DMS79 (cell line): ENCODE measurements at regions not wholly inside any gene's neighbourhood (a gene's known extent, or its start where the extent isn't known, plus 50 kb on each side); places are given as distances from the start of the nearest gene placed in this dataset.

Experiments used
- DNase-seq: peaks from one replicate; lab custom pipeline; 2025; lab: John Stamatoyannopoulos, UW

DNA sequence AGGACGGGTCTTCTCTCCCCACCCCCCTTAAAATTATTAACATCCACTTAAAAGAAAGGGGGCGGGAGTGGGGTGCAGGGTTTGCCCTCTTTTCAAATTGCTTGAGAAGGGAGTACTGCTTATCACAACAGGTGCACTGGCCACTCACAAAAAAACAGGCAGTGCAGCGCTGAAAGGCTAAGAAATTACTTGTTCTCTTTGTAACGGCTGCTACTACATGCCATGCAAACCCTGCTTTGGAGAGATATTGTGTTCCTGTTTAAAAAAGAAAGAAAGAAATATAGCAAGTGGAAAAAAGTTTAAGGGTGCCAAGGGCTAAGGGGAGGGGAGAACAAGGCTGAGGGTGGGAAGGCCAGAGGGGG lies 312.7 kb upstream of the JARID2 start:
- no peak for DNase-seq

DNA sequence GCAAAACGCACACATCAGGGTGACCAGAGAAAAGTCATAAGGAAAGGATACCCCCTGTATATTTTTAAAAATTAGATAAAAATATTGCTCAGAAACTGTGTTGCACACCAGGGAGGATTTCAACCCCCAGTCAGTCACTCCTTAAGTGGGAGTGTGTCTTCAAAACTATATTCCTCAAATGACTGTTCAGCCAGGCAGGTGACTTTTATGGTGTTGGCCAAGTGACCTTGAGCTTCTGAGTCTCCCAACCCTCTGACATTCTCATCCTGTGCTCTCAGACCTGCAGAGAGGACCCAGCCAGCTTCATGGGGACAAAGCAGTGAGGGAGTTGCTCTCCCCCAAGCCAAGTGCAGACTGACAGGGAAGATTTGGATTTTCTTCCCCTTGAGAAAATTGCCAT lies 311.9 kb upstream of the JARID2 start:
- DNase-seq = no peak

DNA sequence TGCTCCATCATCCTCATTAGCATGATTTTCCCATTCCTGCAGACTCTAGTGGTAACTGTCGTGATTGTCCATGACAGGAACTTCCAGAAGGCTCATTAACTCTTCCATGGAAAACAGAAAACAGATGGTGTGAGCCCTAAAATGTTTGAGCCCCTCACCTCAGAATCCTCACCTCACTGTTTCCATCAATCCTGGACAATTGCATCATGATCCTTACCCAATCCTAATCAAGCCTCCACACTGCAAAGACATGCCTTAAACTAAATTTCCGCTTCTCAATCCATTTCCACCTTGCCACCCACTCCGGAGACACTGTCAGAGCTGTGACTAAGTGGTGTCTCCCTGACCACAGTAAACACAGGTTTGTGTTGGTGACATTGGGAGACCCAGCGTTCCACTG lies 311.0 kb upstream of the JARID2 start:
- no peak for DNase-seq

DNA sequence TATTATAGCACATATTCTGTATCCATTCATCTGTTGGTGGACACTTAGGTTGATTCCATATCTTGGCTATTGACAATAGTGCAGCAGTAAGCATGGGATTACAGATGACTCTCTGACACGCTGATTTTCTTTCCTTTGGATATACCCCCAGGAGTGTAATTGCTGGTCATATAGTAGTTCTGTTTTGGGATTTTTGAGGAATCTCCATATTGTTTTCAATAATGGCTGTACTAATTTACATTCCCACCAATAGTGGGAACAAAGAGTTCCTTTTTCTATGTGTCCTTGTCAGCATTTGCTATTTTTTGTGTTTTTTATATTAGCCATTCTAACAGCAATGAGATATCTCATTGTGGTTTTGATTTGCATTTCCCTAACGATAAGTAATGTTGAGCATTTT lies 309.0 kb upstream of the JARID2 start:
- DNase-seq = no peak

DNA sequence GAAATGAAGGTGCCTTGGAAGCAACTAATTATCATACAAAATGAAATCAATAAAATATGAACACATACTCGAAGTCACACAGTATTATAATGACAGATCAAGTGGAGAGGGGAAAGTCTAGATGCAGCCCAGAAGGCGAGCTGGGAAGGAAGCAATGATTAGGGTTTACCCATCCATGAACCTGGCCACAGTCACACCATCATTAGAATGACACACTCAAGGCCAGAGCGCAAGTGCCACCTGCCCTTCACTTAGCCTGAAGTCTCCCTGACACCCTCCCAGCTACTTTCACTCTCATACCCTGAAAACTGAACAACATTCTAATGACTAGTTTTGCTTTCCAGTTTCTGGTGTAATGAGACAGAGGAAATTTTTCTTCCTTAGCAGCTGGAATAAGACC lies 302.8 kb upstream of the JARID2 start:
- no peak for DNase-seq

DNA sequence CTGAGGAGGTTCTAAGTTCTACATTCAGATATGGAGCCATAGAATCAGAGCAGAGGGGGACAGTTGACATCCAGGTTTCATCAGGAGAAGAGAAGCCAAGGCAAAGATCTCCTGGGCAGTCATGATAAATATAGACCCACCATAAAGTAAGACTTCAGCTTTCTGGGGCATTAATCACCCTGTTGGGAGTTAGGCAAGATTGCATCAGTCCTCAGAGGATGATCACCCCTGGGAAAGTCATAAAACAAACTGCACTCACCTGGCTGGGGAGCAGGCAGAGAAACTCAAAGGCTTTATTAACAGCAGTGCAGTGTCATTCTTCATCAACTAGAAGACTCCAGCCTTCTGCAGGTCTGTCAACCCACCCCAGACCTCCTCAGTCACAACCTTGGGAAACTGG lies 301.3 kb upstream of the JARID2 start:
- no peak for DNase-seq

DNA sequence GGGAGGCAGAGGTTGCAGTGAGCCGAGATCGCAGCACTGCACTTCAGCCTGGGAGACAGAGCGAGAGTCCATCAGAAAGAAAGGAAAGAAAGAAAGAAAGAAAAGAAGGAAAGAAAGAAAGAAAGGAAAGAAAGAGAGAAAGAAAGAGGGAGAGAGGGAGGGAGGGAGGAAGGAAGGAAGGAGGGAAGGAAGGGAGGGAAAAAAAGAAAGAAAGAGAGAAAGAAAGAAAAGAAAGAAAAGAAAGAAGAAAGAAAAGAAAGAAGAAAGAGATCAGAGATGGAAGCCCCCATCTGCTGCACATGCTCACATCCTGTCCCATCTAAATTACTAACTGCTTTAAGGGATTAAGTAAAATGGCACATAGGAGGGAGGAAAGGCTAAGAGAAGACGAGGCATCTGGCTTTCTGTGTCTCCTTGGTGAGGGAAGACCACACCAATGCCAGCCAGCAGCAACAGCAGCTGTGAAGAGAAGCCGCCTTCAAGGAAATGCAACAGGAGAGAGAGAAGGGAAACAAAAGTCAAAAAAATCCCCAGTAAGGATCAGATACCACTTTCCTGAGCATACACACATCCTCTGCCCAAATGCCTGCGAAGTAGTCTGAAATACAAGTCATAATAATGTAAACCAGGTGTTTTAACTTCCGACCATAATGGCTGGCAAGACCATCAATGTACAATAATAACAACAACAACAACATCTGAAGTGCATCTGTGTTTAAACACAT lies 300.2 kb upstream of the JARID2 start:
- DNase-seq = no peak

DNA sequence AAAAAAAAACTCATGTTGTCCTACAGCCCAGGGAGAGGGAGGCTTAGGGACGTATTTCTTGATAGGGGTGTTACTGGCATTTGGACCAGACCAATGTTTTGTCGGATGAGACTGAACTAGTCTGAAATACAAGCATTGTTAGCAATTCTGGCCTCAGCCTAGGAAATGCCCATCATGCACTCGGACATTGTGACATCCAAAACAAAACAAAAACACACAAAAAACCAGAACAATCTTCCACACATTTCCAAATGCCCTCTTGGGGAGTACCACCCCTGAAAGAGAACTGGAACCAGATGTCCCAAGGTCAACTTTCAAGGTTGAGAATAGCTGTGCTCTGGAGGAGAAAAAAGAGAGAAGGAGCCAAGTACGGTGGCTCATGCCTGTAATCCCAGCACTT lies 299.1 kb upstream of the JARID2 start:
- no peak for DNase-seq

DNA sequence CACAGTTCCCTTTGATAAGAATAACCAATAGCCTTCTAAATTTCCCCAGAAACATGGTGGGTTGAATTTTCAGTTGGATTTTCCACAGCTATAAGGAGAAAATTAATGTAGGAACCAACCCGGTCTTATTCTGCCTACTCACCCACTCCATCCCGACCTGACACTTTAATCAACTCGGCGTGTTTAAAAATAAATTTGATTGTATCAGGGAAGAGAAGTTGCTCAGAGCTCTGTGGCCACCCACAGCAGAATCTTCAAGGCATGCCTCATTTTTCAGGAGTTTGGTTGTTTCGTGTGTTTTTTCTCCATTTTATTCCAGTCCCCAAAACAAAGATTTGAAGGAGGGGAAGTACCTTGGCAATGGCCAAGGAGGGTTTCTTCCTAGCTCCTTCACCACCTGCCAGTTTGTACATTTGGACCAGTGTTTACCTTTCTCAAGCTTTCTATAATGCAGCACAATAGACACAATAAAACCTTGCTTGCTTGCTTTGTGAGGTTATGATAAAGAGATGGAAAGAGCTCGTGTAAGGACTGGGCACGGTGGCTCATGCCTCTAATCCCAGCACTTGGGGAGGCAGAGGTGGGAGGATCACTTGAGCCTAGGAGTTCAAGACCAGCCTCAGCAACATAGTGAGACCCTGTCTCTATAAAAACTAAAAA lies 297.2 kb upstream of the JARID2 start:
- DNase-seq = no peak

DNA sequence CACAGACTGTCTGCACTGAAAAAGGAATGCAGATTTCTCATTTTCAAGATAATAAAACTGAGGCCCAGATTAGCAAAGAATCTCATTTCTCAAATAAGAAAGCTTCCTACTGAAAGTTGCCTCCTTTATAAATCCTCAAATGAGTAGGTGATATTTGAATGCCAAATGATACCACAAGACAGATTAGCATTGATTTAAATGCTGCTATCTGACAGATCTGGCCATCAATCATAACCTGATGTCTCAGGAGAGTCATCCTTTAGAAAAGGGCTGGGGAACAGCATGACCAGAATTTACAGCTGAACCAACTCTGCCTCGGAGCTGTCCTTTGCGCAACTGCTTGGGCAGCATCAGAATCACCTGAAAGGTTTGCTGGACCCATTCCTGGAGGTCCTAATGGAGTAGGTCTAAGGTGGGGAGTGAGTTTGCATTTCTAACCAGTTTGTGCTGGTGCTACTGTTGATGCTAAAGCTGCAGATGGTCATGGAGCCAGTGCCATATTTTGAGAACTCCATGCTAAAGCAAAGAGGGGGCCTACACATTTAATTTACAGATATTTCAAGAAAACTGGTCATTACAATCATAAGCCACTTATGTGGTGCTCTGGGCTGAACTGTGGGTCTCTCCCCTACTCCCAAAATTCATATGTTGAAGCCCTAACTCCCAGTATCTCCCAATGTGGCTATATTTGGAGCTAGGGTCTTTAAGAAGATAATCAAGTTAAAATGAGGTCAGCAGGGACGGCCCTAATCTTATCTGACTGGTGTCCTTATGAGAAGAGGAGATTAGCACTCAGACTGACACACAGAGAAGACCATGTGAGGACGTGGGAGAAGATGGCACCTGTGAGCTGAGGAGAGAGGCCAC lies 295.5 kb upstream of the JARID2 start:
- no peak for DNase-seq

DNA sequence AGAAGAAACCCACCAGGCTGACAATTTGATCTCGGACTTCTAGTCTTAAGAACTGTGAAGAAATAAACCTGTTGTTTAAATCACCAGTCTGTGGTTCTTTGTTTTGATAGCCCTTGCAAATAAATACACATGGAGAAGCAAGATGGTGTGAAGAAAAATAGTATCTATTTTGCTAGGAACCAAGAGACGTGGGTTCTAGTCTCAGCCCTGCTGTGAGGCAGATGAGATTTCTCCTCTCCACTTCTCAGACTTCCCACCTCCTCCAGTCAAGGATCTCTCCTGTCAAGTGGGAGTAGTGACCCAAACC lies 294.9 kb upstream of the JARID2 start:
- no peak for DNase-seq

DNA sequence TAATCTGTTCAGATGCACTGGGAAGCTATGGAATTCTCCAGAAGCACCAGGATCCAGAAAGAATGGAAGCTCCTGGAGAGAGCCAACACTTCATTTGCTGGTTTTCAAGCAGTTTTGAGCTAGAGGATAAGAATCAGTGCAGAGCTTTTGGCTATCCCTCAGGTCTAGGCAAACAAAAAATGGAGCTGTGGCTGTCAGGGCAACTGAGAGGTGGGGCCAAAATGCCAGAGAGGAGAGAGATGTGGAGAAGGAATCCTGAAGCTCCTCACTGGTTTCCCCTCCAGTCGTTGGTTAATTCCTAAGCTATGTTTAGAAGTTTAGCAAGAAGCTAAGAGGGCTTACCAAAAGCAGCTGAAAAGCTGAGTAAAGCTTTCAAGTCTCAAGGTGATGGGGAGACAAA lies 294.2 kb upstream of the JARID2 start:
- DNase-seq = no peak

DNA sequence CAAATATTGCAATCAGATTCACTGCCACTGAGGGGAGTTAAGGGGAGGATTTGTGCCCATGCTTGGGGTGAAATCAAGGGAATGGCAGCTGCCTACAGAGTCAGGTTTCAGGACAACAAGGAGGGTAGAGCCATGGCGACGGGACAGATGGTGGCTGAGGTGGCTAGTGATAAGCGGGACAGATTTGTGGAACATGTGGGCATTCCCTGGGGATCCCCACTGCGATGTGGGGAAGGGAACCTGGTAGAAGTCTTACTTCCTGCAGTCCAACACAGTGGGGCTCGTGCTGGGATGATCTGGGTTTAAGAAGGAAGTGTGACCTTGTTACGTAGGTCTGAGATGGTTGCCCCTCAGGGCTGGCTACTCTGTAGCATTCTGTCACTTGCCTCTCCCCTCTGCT lies 292.0 kb upstream of the JARID2 start:
- no peak for DNase-seq

DNA sequence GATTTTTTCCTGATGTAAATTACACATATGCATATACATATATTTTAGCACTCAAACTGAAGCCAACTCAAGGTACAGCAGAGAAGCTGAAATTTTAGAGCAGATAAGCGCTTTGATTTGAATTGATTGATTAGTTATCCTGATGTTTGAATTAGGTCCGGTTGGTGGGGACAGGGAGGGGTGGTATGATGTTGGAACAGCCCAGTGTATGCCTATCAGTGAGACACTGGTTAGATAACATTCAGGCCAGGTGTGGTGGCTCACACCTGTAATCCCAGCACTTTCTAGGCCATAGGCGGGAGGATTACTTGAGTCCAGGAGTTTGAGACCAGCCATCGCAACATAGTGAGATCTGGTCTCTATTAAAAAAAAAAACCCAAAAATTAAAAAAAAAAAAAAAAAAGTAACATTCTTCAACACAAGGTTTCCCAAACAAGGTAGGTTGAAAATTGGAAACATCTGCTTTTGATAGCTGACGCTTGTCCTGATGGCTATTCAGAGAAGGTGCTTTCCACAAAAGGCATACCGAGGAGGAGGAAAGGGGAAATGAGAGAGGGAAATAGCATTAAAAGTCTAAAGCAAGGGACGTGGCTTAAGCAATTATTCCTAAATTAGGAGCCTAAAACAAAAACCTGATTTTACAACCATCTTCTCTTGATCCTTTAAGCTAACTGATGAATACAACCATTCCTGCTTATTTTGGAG lies 288.4 kb upstream of the JARID2 start:
- DNase-seq = no peak

DNA sequence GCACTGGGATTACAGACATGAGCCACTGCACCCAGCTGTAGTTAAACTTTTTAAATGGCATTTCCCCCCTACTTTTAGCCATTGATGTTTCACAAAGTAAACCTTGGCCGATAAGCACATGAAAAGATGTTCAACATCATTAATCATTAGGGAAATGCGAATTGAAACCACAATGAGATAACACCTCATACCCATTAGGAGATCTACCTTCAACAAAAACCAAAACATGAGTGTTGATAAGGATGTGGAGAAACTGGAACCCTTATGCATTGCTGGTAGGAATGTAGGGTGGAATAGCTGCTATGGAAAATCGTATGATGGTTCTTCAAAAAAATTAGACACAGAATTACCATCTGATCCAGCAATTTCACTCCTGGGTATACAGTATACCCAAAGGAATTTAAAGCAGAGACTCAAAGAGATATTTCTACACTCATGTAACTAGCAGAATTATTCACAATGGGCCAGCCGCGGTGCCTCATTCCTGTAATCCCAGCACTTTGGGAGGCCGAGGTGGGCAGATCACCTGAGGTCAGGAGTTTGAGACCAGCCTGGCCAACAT lies 286.5 kb upstream of the JARID2 start:
- no peak for DNase-seq

DNA sequence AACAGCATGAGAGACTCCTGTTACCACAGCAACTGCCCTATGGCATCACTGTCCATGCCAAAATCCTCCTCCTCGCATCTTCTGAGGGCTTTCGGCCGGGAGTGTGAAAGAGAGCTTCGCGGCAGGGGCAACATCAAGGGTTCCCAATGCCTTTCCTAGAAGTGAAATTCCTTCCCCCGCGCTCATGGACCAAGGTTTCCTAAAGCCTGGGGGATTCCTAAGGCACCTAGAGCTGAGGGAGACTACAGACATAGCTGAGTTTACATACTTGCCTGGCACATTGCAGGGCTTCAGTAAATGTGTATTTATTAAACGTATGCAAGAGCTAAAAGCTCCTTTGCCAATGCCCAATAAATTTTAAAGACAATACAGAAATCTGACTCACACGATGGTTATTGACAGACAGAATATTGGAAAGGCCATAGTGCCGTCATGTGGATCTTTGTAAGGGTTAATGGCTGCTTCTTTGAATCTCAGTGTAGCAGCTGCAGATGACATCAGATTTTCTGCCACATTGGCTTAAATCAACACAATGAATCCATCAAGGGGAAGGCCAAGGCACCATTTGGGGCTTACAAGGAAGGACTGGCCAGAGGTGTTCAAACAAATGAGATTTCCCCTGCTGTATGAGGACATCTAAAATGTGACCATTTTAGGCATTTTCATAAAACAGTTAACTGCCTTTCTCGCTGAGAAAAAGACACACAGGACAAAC lies 281.2 kb upstream of the JARID2 start:
- DNase-seq = no peak

DNA sequence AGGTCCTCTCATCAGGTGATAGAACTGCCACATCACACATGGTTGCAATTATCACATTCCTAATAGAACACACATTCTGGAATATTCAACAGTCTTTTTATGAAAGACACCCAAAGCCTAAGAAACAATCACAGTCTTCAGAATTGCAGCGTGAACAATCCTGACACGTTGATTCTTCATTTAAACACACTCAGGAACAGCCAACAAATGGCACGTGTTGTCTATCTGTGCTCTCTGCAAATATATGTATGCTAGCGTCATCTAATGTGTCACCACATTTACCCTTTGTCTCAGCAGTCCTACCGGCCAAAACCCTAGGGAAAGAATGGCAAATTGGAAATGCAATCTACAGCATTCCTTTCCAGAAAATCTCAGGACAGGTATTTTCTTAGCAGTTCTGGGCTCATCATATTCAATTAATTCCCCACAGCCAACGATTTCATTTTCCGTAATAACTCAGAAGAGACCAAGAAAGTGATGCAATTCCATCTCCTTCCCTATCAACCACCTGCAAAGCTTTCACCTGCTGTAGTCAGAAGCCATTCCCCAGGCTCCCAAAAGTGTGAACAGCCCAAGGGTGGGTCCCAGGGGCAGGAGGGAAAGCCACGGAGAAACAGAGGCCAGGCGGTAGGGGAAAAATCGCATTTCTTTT lies 280.3 kb upstream of the JARID2 start:
- no peak for DNase-seq

DNA sequence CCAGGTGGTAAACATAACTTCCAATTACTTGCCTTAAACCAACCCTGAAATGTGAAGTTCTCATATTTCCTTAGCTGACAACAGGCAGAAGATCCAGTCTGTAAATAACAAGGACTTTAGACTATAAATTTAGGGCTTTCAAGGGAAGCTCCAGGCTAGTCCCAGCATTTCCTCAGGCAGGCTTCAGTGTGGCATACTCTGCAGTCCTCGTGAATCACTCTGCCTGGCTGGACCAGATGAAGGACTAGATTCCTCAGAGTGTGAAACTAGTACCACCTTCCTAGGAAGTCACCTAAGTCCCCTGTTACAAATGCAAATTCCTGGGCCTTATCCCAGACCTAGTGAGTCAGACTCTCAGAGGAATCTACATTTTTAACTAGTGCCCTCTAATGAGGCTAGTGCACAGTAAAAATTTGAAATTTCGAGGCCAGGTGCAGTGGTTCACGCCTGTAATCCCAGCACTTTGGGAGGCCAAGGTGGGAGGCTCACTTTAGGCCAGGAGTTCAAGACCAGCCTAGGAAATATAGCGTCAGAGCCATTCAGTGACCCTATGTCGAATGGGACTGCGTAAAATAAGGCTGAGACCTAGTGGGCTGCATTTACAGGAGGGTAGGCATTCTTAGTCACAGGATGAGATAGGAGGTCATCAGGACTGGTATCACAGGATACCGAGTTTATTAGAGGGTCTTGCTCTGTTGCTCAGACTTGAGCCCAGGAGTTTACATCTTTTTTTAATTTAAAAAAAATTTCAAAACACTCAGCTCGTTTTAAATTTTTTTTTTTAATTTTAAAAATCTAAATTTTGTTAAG lies 279.6 kb upstream of the JARID2 start:
- no peak for DNase-seq

DNA sequence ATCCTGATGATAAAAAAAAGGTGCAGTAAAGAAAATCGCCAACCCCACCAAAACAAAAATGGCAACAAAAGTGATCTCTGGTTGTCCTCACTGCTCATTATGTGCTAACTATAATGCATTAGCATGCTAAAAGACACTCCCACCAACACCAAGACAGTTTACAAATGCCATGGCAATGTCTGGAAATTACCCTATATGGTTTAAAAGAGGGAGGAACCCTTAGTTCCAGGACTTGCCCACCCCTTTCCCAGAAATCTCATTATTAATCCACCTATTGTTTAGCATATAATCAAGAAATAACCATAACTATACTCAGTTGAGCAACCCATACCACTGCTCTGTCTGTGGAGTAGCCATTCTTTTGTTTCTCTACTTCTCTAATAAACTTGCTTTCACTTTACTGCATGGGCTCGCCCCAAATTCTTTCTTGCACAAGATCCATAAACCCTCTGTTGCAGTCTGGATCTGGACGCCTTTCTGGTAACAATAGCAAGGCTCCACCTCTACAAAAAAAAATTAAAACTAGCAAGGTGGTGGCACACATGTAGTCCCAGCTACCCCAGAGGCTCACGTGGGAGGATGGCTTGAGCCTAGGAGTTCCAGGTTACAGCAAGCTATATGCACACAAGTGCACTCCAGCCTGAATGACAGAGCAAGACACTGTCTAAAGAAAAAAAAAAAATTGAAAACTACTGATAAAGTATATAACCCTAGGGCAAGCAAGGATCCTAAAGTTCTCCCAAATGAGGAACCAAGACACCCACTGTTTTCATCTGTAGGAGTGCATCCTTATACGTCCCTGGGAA lies 278.8 kb upstream of the JARID2 start:
- DNase-seq = no peak
